Skeletal muscle tissue (tissue), 3 donors: ENCODE measurements at regions not wholly inside any gene's neighbourhood (a gene's known extent, or its start where the extent isn't known, plus 50 kb on each side); places are given as distances from the start of the nearest gene placed in this dataset.

Source experiments
- H3K27ac ChIP-seq: one replicate; pipeline ENCODE4 v1.7.0; 2013; ENCODE audit warnings: mild to moderate bottlenecking, low read depth, low read length, inconsistent platforms
- H3K27me3 ChIP-seq, 3 donors: one replicate each; pipeline ENCODE4 v1.7.0; 2013; ENCODE audit warnings: low read length in 3 of 3; ENCODE audit not compliant: control insufficient read depth in 3 of 3, insufficient read depth in 3 of 3
- H3K36me3 ChIP-seq, 3 donors: one replicate each; pipeline ENCODE4 v1.7.0; 2013; ENCODE audit warnings: low read length in 3 of 3; ENCODE audit not compliant: control insufficient read depth in 3 of 3, insufficient read depth in 3 of 3
- H3K4me1 ChIP-seq, 3 donors: one replicate each; pipeline ENCODE4 v1.7.0; 2013; ENCODE audit warnings: low read length in 3 of 3, mild to moderate bottlenecking in 3 of 3; ENCODE audit not compliant: control insufficient read depth in 3 of 3, insufficient read depth in 3 of 3
- H3K4me3 ChIP-seq, 3 donors: one replicate each; pipeline ENCODE4 v1.7.0; 2013; ENCODE audit warnings: low read length in 3 of 3
- H3K9ac ChIP-seq, 3 donors: one replicate each; pipeline ENCODE4 v1.7.0; 2013; ENCODE audit warnings: low read length in 3 of 3, mild to moderate bottlenecking in 3 of 3, moderate library complexity in 2 of 3, low read depth in 1 of 3
- H3K9me3 ChIP-seq, 3 donors: one replicate each; pipeline ENCODE4 v1.7.0; 2013; ENCODE audit warnings: low read length in 3 of 3; ENCODE audit not compliant: control insufficient read depth in 3 of 3
- donor health status: Osteomylitis.

DNA sequence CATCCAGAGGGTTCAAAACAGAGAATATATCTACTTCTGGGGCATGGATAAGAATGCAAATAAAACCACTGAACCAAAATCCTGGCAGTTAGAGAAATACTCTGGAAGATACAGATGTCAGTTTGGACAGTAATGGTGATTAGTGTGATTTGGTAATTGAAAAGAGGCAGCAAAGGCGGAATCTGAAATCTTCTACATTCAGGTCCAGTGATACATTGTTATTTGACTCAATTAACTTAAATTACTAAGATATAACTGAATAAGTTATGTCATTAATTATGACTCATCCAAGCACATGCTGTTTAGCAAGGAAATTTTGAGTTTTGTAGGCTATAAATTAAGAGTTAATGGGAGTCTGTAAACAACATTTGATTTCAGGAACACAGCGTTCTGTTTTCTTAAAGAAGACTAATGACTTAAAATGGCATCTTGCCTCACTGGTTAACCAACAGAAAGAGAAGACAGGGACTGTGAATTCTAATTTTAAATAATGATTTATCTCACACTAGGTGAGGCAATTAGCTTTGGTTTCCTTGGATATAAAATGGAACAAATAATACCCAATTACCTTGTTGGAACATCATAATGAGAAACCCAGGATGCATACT is 937.1 kb downstream of the PDHA2 start:
- Histone ChIP-seq H3K4me1 (no peaks in the 10 kb centered on the region), H3K4me3 (no peak overlapping the region), H3K27me3 (no peaks in the 10 kb centered on the region), H3K27ac (no peak overlapping the region), H3K36me3 (no peaks in the 10 kb centered on the region), H3K9me3 (no peaks in the 10 kb centered on the region), H3K9ac (no peak overlapping the region)

DNA sequence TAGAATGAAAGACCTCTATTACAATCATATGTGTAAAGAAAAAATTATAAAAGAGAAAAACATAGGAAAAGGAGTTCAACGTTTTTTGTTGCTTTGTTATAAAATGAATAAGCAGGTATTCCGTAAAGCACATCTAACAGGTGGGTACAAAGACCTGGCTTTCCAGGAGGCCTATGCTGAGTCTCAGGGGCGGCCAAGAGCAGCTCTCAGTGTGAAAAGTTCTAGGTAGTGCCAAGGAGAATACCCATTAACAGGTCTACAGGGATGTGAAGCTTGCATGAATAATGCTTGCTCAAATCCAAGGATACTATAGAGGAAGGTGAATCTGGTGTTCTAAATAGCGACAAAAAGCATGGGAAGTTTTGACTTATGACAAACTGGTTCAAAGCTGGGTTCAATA is 944.4 kb downstream of the PDHA2 start:
- Histone ChIP-seq H3K27ac (no peak overlapping the region), H3K4me1 (no peaks in the 10 kb centered on the region), H3K9ac (no peak overlapping the region), H3K4me3 (no peak overlapping the region), H3K36me3 (no peaks in the 10 kb centered on the region), H3K27me3 (no peaks in the 10 kb centered on the region), H3K9me3 (no peaks in the 10 kb centered on the region)

DNA sequence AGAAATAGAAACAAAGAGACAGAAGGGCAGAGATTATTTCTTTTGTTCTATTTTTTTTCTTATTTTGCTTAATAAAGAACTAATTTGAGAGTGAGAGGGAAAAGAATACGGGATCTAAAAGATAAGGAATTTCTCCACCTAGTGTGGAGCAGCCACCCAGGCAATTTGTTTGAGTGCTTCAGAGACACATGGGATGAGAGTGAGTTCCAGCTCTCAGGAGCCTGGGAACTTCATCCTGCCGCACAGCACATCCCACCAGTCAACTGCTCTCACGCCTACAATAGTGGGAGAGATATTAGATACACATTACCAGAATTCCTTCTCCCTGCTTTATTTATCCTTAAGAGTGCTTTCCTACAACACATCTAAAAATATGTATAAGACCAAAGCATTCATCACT is 946.4 kb downstream of the PDHA2 start:
- Histone ChIP-seq H3K9me3 (no peaks in the 10 kb centered on the region), H3K9ac (no peak overlapping the region)

DNA sequence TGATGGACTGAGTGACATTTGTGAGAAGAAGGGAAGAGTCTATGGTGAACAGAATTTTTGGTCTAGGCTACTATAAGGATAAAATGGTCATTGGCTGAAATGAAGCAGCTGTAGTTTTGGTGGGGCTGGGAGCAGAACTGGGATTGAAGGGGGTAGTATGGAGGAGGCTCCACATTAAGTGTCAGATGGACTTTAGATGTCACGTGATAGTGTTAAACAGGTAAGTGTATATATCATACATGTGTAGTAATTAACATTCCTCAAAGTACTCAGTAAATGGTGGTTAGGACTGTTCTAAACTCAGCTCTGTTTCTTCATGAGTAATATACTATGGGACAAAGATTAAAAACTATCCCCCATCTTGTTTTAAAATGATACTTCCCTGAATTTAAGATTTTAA is 947.9 kb downstream of the PDHA2 start:
- Histone ChIP-seq H3K4me3 (no peak overlapping the region), H3K4me1 (no peaks in the 10 kb centered on the region), H3K27me3 (no peaks in the 10 kb centered on the region), H3K27ac (no peak overlapping the region), H3K36me3 (no peaks in the 10 kb centered on the region), H3K9ac (no peak overlapping the region), H3K9me3 (no peaks in the 10 kb centered on the region)

More for the DNA sequence above, 946.4 kb downstream of the PDHA2 start:
- no peak overlapping the region for H3K27ac ChIP-seq
- no peaks in the 10 kb centered on the region for H3K4me1 ChIP-seq
- no peaks in the 10 kb centered on the region for H3K36me3 ChIP-seq
- H3K4me3 ChIP-seq = no peak overlapping the region
- H3K27me3 ChIP-seq = no peaks in the 10 kb centered on the region

DNA sequence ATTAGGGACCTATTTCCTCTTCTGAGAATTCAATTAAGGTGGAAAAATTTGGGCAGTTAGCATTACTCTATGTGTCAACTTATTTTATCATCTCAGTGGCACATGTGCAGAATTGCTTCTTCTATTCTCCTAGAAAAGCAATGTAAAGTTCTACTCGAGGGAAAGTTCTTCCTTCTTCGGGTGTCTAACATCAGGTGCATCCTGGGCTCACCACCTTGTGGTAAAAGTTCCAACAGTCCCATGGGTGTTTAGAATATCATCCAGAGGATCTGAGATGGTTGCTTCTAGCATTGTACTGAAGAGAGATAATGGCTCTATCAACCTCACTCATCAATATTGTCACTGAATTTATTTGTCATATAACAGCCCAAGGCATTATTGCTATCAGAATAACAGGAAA is 969.7 kb downstream of the PDHA2 start:
- no peak overlapping the region for H3K27ac ChIP-seq

DNA sequence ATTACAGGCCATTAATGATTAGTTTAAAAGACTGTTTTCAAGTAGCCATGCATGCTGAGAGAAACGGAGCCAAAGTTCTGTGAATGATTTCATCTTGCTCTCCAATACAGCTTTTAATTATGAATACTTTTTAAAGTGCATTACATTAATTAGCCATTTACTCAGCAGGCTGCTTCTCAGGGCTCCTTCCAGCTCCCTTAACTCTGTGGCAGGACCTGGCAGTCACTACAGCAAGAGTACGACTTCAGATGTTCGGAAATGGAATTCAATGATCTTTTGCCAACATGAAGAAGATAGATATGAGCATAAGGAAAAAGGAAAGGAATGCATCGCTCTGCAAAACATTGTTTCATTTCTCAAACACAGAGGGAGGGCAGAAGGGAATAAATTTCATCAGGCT is 987.2 kb downstream of the PDHA2 start:
- Histone ChIP-seq H3K27ac (no peak overlapping the region), H3K27me3 (no peaks in the 10 kb centered on the region), H3K9ac (no peak overlapping the region), H3K36me3 (no peaks in the 10 kb centered on the region), H3K4me3 (no peak overlapping the region), H3K4me1 (no peaks in the 10 kb centered on the region), H3K9me3 (no peaks in the 10 kb centered on the region)

More for the DNA sequence above, 969.7 kb downstream of the PDHA2 start:
- Histone ChIP-seq H3K4me1 (no peaks in the 10 kb centered on the region), H3K27me3 (no peaks in the 10 kb centered on the region), H3K9me3 (peaks cover 0 to 3% (median 0%) of the 10 kb centered on the region in 3 donors), H3K36me3 (no peaks in the 10 kb centered on the region), H3K9ac (no peak overlapping the region), H3K4me3 (no peak overlapping the region)

DNA sequence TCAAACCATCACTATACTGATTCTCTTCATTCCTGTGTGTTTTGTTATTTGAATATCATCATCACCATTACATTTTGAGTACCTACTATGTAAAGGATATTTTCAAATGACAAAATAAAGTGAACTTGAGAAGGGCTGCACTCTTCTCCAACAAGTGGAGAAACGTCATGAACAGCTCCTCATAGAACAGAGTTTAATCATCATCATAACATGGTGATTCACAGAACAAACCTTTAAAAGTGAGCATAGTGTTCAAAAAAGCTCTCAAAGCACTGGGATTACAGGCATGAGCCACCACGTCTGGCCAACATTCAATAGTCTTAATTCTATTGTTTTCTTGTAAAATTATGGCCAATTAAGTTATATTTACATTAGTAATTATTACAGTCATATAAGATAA is 993.9 kb downstream of the PDHA2 start:
- no peaks in the 10 kb centered on the region for H3K36me3 ChIP-seq
- no peak overlapping the region for H3K9ac ChIP-seq
- no peaks in the 10 kb centered on the region for H3K27me3 ChIP-seq
- H3K9me3 ChIP-seq = no peaks in the 10 kb centered on the region
- H3K4me3 ChIP-seq = no peak overlapping the region
- no peak overlapping the region for H3K27ac ChIP-seq
- no peaks in the 10 kb centered on the region for H3K4me1 ChIP-seq

DNA sequence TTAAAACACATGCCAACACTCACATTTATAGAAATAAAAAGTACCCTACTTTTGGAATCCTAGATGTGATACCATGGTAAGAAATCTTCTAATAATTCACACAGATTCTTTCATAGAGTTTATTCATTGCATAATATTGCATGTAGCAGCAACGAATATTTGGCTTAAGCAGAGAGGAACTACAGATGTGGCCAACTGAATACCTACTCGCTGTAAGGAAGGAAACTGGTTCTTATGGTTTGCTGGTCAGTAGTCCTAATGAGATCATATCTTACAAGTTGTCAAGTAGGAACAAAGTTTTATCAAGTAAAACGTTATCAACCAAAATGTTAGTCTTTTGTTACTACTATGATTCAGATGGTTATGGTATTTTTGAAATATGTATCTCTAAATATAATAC is 996.1 kb downstream of the PDHA2 start:
- H3K4me1 ChIP-seq = no peaks in the 10 kb centered on the region
- H3K36me3 ChIP-seq = no peaks in the 10 kb centered on the region
- no peaks in the 10 kb centered on the region for H3K9me3 ChIP-seq
- H3K9ac ChIP-seq = no peak overlapping the region
- no peak overlapping the region for H3K27ac ChIP-seq
- H3K27me3 ChIP-seq = no peaks in the 10 kb centered on the region
- H3K4me3 ChIP-seq = no peak overlapping the region

DNA sequence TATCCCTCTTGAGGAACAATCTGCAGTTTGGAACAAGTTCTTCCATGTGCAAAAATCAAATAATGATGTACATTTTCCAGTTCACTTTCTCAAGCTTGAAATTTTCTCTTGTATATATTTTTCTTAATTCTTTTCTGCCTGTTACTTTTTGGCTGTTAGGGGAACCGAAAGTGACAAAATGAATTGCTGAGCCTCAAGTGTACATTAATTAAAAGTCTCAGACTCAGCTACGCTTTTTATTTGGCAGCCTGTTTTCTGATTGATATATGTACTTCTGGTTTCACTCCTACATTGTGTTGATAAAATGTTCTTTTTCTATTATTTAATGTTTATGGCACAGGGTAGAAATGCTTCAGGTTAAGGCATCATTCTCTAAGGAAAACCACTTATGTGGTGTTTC is 999.5 kb downstream of the PDHA2 start:
- Histone ChIP-seq H3K36me3 (no peaks in the 10 kb centered on the region), H3K27ac (no peak overlapping the region), H3K9me3 (no peaks in the 10 kb centered on the region), H3K9ac (no peak overlapping the region), H3K4me1 (no peaks in the 10 kb centered on the region), H3K4me3 (no peak overlapping the region), H3K27me3 (no peaks in the 10 kb centered on the region)

DNA sequence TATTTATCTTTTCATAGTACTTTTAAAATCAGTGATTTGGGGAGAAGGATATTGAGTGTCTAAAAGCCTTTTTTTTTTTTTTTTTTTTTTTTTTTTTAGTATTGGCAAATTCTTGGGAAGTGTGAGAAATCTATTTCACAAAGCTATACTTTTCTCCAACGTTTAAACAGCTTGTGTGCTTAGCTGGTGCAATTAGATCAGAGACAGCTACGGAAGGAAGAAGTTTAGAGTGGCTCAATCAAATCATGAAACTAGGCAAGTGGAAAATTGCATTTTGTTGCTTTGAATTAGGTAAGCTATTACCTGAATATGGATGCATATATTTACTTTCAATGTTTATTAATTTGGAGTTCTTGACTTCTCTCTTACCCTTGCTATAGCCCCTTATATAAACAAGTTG is 1001.9 kb downstream of the PDHA2 start:
- H3K4me1 ChIP-seq = no peaks in the 10 kb centered on the region
- H3K9me3 ChIP-seq = no peaks in the 10 kb centered on the region
- H3K27ac ChIP-seq = no peak overlapping the region
- H3K4me3 ChIP-seq = no peak overlapping the region
- H3K36me3 ChIP-seq = no peaks in the 10 kb centered on the region
- H3K27me3 ChIP-seq = no peaks in the 10 kb centered on the region
- H3K9ac ChIP-seq = no peak overlapping the region
